UCSD-AML1 (cell line): ENCODE measurements at regions not wholly inside any gene's neighbourhood (a gene's known extent, or its start where the extent isn't known, plus 50 kb on each side); places are given as distances from the start of the nearest gene placed in this dataset.

Source experiments
- DNase-seq: peaks from one replicate; lab custom pipeline; 2025; ENCODE audit not compliant: unreplicated experiment; lab: John Stamatoyannopoulos, UW

GRCh38 chr14:98544174-98544573, 727.8 kb downstream of the BCL11B start:
- no peak for DNase-seq

GRCh38 chr14:98545181-98545580, 726.8 kb downstream of the BCL11B start:
- DNase-seq: no peak

- no peak for DNase-seq
These were observed 723.8 kb downstream of the BCL11B start for GRCh38 chr14:98548071-98548686.

GRCh38 chr14:98551028-98551427, 721.0 kb downstream of the BCL11B start:
- DNase-seq: no peak

- DNase-seq: no peak
These were observed 716.6 kb downstream of the BCL11B start for GRCh38 chr14:98555440-98555839.

- no peak for DNase-seq
These were observed 708.0 kb downstream of the BCL11B start for GRCh38 chr14:98564006-98564405.

GRCh38 chr14:98564541-98564940, 707.5 kb downstream of the BCL11B start:
- no peak for DNase-seq

- no peak for DNase-seq
These were observed 700.9 kb downstream of the BCL11B start for GRCh38 chr14:98571104-98571503.

GRCh38 chr14:98573082-98573481, 698.9 kb downstream of the BCL11B start:
- no peak for DNase-seq

GRCh38 chr14:98576463-98576862, 695.5 kb downstream of the BCL11B start:
- DNase-seq: no peak

GRCh38 chr14:98578204-98578603, 693.8 kb downstream of the BCL11B start:
- DNase-seq: no peak

- no peak for DNase-seq
These were observed 692.9 kb downstream of the BCL11B start for GRCh38 chr14:98579140-98579539.

- DNase-seq: no peak
These were observed 691.8 kb downstream of the BCL11B start for GRCh38 chr14:98580131-98580678.

- no peak for DNase-seq
These were observed 689.7 kb downstream of the BCL11B start for GRCh38 chr14:98582276-98582675.

- no peak for DNase-seq
These were observed 680.8 kb downstream of the BCL11B start for GRCh38 chr14:98591161-98591560.

- DNase-seq: no peak
These were observed 679.3 kb downstream of the BCL11B start for GRCh38 chr14:98592611-98593170.

GRCh38 chr14:98593361-98593761, 678.6 kb downstream of the BCL11B start:
- DNase-seq: no peak

GRCh38 chr14:98594156-98594555, 677.8 kb downstream of the BCL11B start:
- no peak for DNase-seq

- DNase-seq: no peak
These were observed 673.4 kb downstream of the BCL11B start for GRCh38 chr14:98598576-98598975.

- no peak for DNase-seq
These were observed 672.9 kb downstream of the BCL11B start for GRCh38 chr14:98599082-98599481.

- DNase-seq: no peak
These were observed 669.0 kb downstream of the BCL11B start for GRCh38 chr14:98602983-98603382.

GRCh38 chr14:98605043-98605442, 667.0 kb downstream of the BCL11B start:
- DNase-seq: no peak
